ENCODE measurements at regions not wholly inside any gene's neighbourhood (a gene's known extent, or its start where the extent isn't known, plus 50 kb on each side); places are given as distances from the start of the nearest gene placed in this dataset.

- no peak for DNase-seq (ENCODE audit: low spot score)
These were observed 138.0 kb upstream of the GPC1 start for GRCh38 chr2:240297256-240298116.

- no peak for DNase-seq (ENCODE audit: low spot score)
These were observed 137.2 kb upstream of the GPC1 start for GRCh38 chr2:240298117-240298790.

- no peak for DNase-seq (ENCODE audit: low spot score)
These were observed 136.4 kb upstream of the GPC1 start for GRCh38 chr2:240298803-240299709.

- no peak for DNase-seq (ENCODE audit: low spot score)
These were observed 135.8 kb upstream of the GPC1 start for GRCh38 chr2:240299710-240300068.

GRCh38 chr2:240300261-240300821 lies 135.1 kb upstream of the GPC1 start:
- no peak for DNase-seq (ENCODE audit: low spot score)

GRCh38 chr2:240300840-240301239 lies 134.6 kb upstream of the GPC1 start:
- DNase-seq (ENCODE audit: low spot score) = no peak

- no peak for DNase-seq (ENCODE audit: low spot score)
These were observed 134.1 kb upstream of the GPC1 start for GRCh38 chr2:240301256-240301795.

GRCh38 chr2:240302041-240302440 lies 133.4 kb upstream of the GPC1 start:
- DNase-seq (ENCODE audit: low spot score) = no peak

- no peak for DNase-seq (ENCODE audit: low spot score)
These were observed 132.4 kb upstream of the GPC1 start for GRCh38 chr2:240302933-240303595.

GRCh38 chr2:240303896-240304745 lies 131.3 kb upstream of the GPC1 start:
- DNase-seq (ENCODE audit: low spot score) = no peak

- DNase-seq (ENCODE audit: low spot score) = no peak
These were observed 130.7 kb upstream of the GPC1 start for GRCh38 chr2:240304746-240305161.

- no peak for DNase-seq (ENCODE audit: low spot score)
These were observed 130.0 kb upstream of the GPC1 start for GRCh38 chr2:240305369-240305962.

- no peak for DNase-seq (ENCODE audit: low spot score)
These were observed 129.3 kb upstream of the GPC1 start for GRCh38 chr2:240306185-240306584.

- DNase-seq (ENCODE audit: low spot score) = no peak
These were observed 127.3 kb upstream of the GPC1 start for GRCh38 chr2:240308111-240308651.

GRCh38 chr2:240309214-240309613 lies 126.2 kb upstream of the GPC1 start:
- DNase-seq (ENCODE audit: low spot score) = no peak

GRCh38 chr2:240310201-240310600 lies 125.3 kb upstream of the GPC1 start:
- DNase-seq (ENCODE audit: low spot score) = no peak

GRCh38 chr2:240310645-240311044 lies 124.8 kb upstream of the GPC1 start:
- no peak for DNase-seq (ENCODE audit: low spot score)

- no peak for DNase-seq (ENCODE audit: low spot score)
These were observed 123.6 kb upstream of the GPC1 start for GRCh38 chr2:240311821-240312220.

- no peak for DNase-seq (ENCODE audit: low spot score)
These were observed 116.1 kb upstream of the GPC1 start for GRCh38 chr2:240319221-240319854.

Measured in ureter (tissue), 1 donor.